CD14-positive monocyte (primary cell): ENCODE measurements at regions not wholly inside any gene's neighbourhood (a gene's known extent, or its start where the extent isn't known, plus 50 kb on each side); places are given as distances from the start of the nearest gene placed in this dataset.

Experiments used
- DNase-seq, 3 donors: peaks; one replicate each; pipeline ENCODE4 v3.0.0-alpha.2; 2011 to 2022
- H2AFZ ChIP-seq: 2 replicates; pipeline ENCODE4 v1.6.0; 2012; ENCODE audit warnings: mild to moderate bottlenecking, low read depth, low read length, inconsistent platforms; ENCODE audit not compliant: insufficient read depth, poor library complexity, severe bottlenecking
- H3K27ac ChIP-seq, 2 donors: 1 replicate in 1 of 2; 2 replicates in 1 of 2; pipeline ENCODE4 v1.5.1; 2012 to 2013; ENCODE audit warnings: low read length in 2 of 2, control low read depth in 1 of 2, inconsistent platforms in 1 of 2, low read depth in 1 of 2, mild to moderate bottlenecking in 1 of 2
- H3K27me3 ChIP-seq, 2 donors: one replicate each; pipeline versions ENCODE4 v1.6.0 to v1.6.1; 2011 to 2013; ENCODE audit warnings: low read length in 2 of 2; ENCODE audit not compliant: control insufficient read depth in 2 of 2, insufficient read depth in 2 of 2
- H3K36me3 ChIP-seq, 2 donors: replicated peaks in 1 of 2; 1 replicate in 1 of 2; 2 replicates in 1 of 2; pipeline versions ENCODE4 v1.5.1 to v1.6.1; 2012 to 2013; ENCODE audit warnings: low read length in 2 of 2, control low read depth in 1 of 2, inconsistent platforms in 1 of 2, mild to moderate bottlenecking in 1 of 2; ENCODE audit not compliant: insufficient read depth in 2 of 2, control insufficient read depth in 1 of 2
- H3K4me1 ChIP-seq, 2 donors: 1 replicate in 1 of 2; 2 replicates in 1 of 2; pipeline versions ENCODE4 v1.5.1 to v1.6.1; 2012 to 2013; ENCODE audit warnings: low read length in 2 of 2, control low read depth in 1 of 2, inconsistent platforms in 1 of 2, mild to moderate bottlenecking in 1 of 2, moderate library complexity in 1 of 2; ENCODE audit not compliant: insufficient read depth in 2 of 2, control insufficient read depth in 1 of 2
- H3K4me2 ChIP-seq: replicated peaks from 2 replicates; pipeline ENCODE3; 2012; ENCODE audit warnings: low read length, moderate library complexity, mild to moderate bottlenecking; ENCODE audit not compliant: poor library complexity, severe bottlenecking; ENCODE audit errors: extremely low read depth
- H3K4me3 ChIP-seq, 3 experiments: fragments of 200-600 bp in 1 of 3; sonication (generic) in 1 of 3; replicated peaks in 1 of 3; 1 replicate in 2 of 3; 2 replicates in 1 of 3; pipeline ENCODE4 v1.5.1; 2011 to 2013; ENCODE audit warnings: low read length in 3 of 3, mild to moderate bottlenecking in 3 of 3, control low read depth in 2 of 3, low read depth in 2 of 3, inconsistent platforms in 1 of 3, moderate library complexity in 1 of 3
- H3K79me2 ChIP-seq: 2 replicates; pipeline ENCODE4 v1.6.0; 2012; ENCODE audit warnings: mild to moderate bottlenecking, control low read depth, inconsistent platforms, low read length, moderate library complexity; ENCODE audit not compliant: insufficient read depth
- H3K9ac ChIP-seq: 2 replicates; pipeline ENCODE4 v1.6.0; 2017; ENCODE audit warnings: low read length, mild to moderate bottlenecking; ENCODE audit not compliant: insufficient read depth, poor library complexity, severe bottlenecking
- H3K9me3 ChIP-seq, 2 donors: replicated peaks in 1 of 2; 1 replicate in 1 of 2; 2 replicates in 1 of 2; pipeline versions ENCODE4 v1.5.1 to v1.6.1; 2012 to 2013; ENCODE audit warnings: low read length in 2 of 2, control low read depth in 1 of 2; ENCODE audit not compliant: control insufficient read depth in 1 of 2, insufficient read depth in 1 of 2
- H4K20me1 ChIP-seq: 2 replicates; pipeline ENCODE4 v1.6.0; 2012; ENCODE audit warnings: mild to moderate bottlenecking, low read length, control low read depth, moderate library complexity; ENCODE audit not compliant: insufficient read depth
- H3K27ac Mint-ChIP-seq, 7 donors: one replicate each; pipeline ENCODE4 v1.8.0; 2020; ENCODE audit warnings: mild to moderate bottlenecking in 7 of 7, mixed read lengths in 7 of 7, moderate library complexity in 6 of 7, inconsistent platforms in 2 of 7
- H3K27me3 Mint-ChIP-seq, 3 donors: one replicate each; pipeline ENCODE4 v1.8.0; 2021 to 2022; ENCODE audit warnings: low read depth in 3 of 3, mild to moderate bottlenecking in 3 of 3, mixed read lengths in 3 of 3, moderate library complexity in 3 of 3, inconsistent platforms in 1 of 3
- H3K36me3 Mint-ChIP-seq, 2 donors: one replicate each; pipeline ENCODE4 v1.8.0; 2020; ENCODE audit warnings: mixed read lengths in 2 of 2, inconsistent platforms in 1 of 2, mild to moderate bottlenecking in 1 of 2
- H3K4me1 Mint-ChIP-seq: one replicate; pipeline ENCODE4 v1.8.0; 2020; ENCODE audit warnings: mild to moderate bottlenecking, mixed read lengths
- H3K4me3 Mint-ChIP-seq, 2 donors: one replicate each; pipeline ENCODE4 v1.8.0; 2020; ENCODE audit warnings: mild to moderate bottlenecking in 2 of 2, mixed read lengths in 2 of 2, moderate library complexity in 1 of 2
- H3K9me3 Mint-ChIP-seq, 7 donors: one replicate each; pipeline ENCODE4 v1.8.0; 2020 to 2022; ENCODE audit warnings: mixed read lengths in 7 of 7, mild to moderate bottlenecking in 6 of 7, moderate library complexity in 6 of 7, inconsistent platforms in 2 of 7
- CTCF ChIP-seq: fragments of 200-600 bp; IDR thresholded peaks from one replicate; pipeline ENCODE4 v1.8.0; 2022; ENCODE audit warnings: antibody characterized with exemption, mild to moderate bottlenecking
- whole genome bisulfite sequencing: methylation state at CpG from one replicate; pipeline ENCODE4 v1.1.5; 2013; ENCODE audit warnings: missing lambda C conversion rate; ENCODE audit not compliant: insufficient coverage; 5-methylcytosine and 5-hydroxymethylcytosine counted together
- intact Hi-C, 2 donors: fragments of 100-400 bp; cut with micrococcal nuclease; formaldehyde crosslinking; loops; one replicate each; pipeline versions ENCODE4 v1.15.0 to v1.15.1; 2023

- Histone ChIP-seq H3K79me2 (no peaks in the 10 kb centered on the region), H2AFZ (no peak overlapping the region), H3K4me2 (peak overlapping the region; percentile 37), H3K9me3 (no peaks in the 10 kb centered on the region), H3K27me3 (no peaks in the 10 kb centered on the region), H3K36me3 (no peaks in the 10 kb centered on the region), H3K9ac (no peak overlapping the region), H3K27ac (no peak overlapping the region), H3K4me3 (peak overlapping the region in 1 of 3 experiments; percentile 19), H4K20me1 (no peaks in the 10 kb centered on the region), H3K4me1 (peaks cover 10 to 37% of the 10 kb centered on the region in 2 donors)
- Mint-ChIP-seq H3K36me3 (no peaks in the 10 kb centered on the region), H3K9me3 (no peaks in the 10 kb centered on the region), H3K4me1 (peaks cover 31% of the 10 kb centered on the region), H3K27ac (no peak overlapping the region), H3K4me3 (peak overlapping the region in 1 of 2 donors; percentile 39), H3K27me3 (no peaks in the 10 kb centered on the region)
- DNase-seq, result no peak
- no peak for TF ChIP-seq CTCF
- intact Hi-C loops, result no loop called here
Observed at GRCh38 chr3:110311541-110311940, 760.1 kb upstream of the NECTIN3 start.

GRCh38 chr3:110314512-110315114, 757.0 kb upstream of the NECTIN3 start:
- Histone ChIP-seq H2AFZ (no peak overlapping the region), H3K9me3 (no peaks in the 10 kb centered on the region), H3K4me2 (no peak overlapping the region), H3K4me3 (no peak overlapping the region), H3K79me2 (no peaks in the 10 kb centered on the region), H3K9ac (no peak overlapping the region), H4K20me1 (no peaks in the 10 kb centered on the region), H3K36me3 (no peaks in the 10 kb centered on the region), H3K4me1 (peaks cover 10 to 39% of the 10 kb centered on the region in 2 donors), H3K27ac (no peak overlapping the region), H3K27me3 (no peaks in the 10 kb centered on the region)
- Mint-ChIP-seq H3K27me3 (no peaks in the 10 kb centered on the region), H3K36me3 (no peaks in the 10 kb centered on the region), H3K4me3 (no peak overlapping the region), H3K4me1 (peaks cover 31% of the 10 kb centered on the region), H3K27ac (no peak overlapping the region), H3K9me3 (peaks cover 0 to 3% (median 0%) of the 10 kb centered on the region in 7 donors)
- TF ChIP-seq CTCF, result peak; percentile 91
- intact Hi-C loops, result no loop called here
- peak; percentile 7 to 20 (median 16) for DNase-seq
- 15% methylated on average over 3 of the region's 7 CpGs for WGBS
